H1 (cell line): ENCODE measurements at regions not wholly inside any gene's neighbourhood (a gene's known extent, or its start where the extent isn't known, plus 50 kb on each side); places are given as distances from the start of the nearest gene placed in this dataset.

Source experiments
- CTCF ChIA-PET: fragments of 300-600 bp; sonication (Branson Sonifier 250); formaldehyde crosslinking; loops from one replicate; lab custom pipeline; 2021; ENCODE audit not compliant: partially characterized antibody; lab: Charles Lee
- POLR2A ChIA-PET: fragments of 300-600 bp; sonication (Branson Sonifier 250); formaldehyde crosslinking; loops from one replicate; lab custom pipeline; 2021; ENCODE audit warnings: inconsistent platforms; ENCODE audit not compliant: partially characterized antibody; lab: Charles Lee
- DNase-seq, 2 experiments: peaks; one replicate each; pipeline versions ENCODE4 v3.0.0 to v3.0.0-alpha.2; 2010 to 2022; ENCODE audit warnings: low spot score in 2 of 2, low read depth in 1 of 2, mixed read lengths in 1 of 2
- FAIRE-seq: peaks from 2 replicates; lab custom pipeline; 2011; peaks lifted over from hg19 to GRCh38; lab: Jason Lieb, UNC
- H2AFZ ChIP-seq: 2 replicates; pipeline ENCODE4 v1.8.1; 2012; ENCODE audit warnings: low read length, inconsistent platforms
- H2AK5ac ChIP-seq: 2 replicates; pipeline ENCODE4 v1.6.1; 2013; ENCODE audit warnings: low read depth, low read length
- H2BK120ac ChIP-seq: replicated peaks from 2 replicates; pipeline ENCODE3; 2013; ENCODE audit warnings: low read depth, low read length, inconsistent platforms
- H2BK12ac ChIP-seq: 2 replicates; pipeline ENCODE4 v1.6.1; 2013; ENCODE audit warnings: low read depth, low read length
- H2BK15ac ChIP-seq: 2 replicates; pipeline ENCODE4 v1.6.1; 2013; ENCODE audit warnings: low read length
- H2BK20ac ChIP-seq: 2 replicates; pipeline ENCODE4 v1.6.1; 2013; ENCODE audit warnings: low read length
- H2BK5ac ChIP-seq: 2 replicates; pipeline ENCODE4 v1.6.1; 2013; ENCODE audit warnings: low read depth, low read length
- H3K14ac ChIP-seq: 2 replicates; pipeline ENCODE4 v1.6.1; 2013; ENCODE audit warnings: inconsistent platforms; ENCODE audit not compliant: insufficient read length
- H3K18ac ChIP-seq: 2 replicates; pipeline ENCODE4 v1.6.1; 2013; ENCODE audit warnings: low read length; ENCODE audit errors: extremely low read depth
- H3K23ac ChIP-seq: 2 replicates; pipeline ENCODE4 v1.6.1; 2013; ENCODE audit warnings: inconsistent platforms; ENCODE audit not compliant: insufficient read length
- H3K23me2 ChIP-seq: 2 replicates; pipeline ENCODE4 v1.6.1; 2013; ENCODE audit warnings: low read depth, low read length
- H3K27ac ChIP-seq: 2 replicates; pipeline ENCODE4 v1.6.1; 2011; ENCODE audit warnings: low read depth, low read length, inconsistent platforms
- H3K27me3 ChIP-seq, 4 experiments: replicated peaks in 1 of 4; 1 replicate in 1 of 4; 2 replicates in 3 of 4; pipeline versions ENCODE4 v1.6.1 to v1.8.1; 2011 to 2013; ENCODE audit warnings: low read length in 3 of 4, mild to moderate bottlenecking in 3 of 4, inconsistent platforms in 2 of 4, mixed read lengths in 2 of 4, moderate library complexity in 1 of 4; ENCODE audit not compliant: control insufficient read depth in 3 of 4, insufficient read depth in 3 of 4; ENCODE audit errors: extremely low read depth in 1 of 4
- H3K36me3 ChIP-seq, 4 experiments: 2 replicates each; pipeline versions ENCODE4 v1.6.1 to v1.8.1; 2011 to 2013; ENCODE audit warnings: mild to moderate bottlenecking in 4 of 4, low read length in 3 of 4, moderate library complexity in 2 of 4, control low read depth in 1 of 4, inconsistent platforms in 1 of 4; ENCODE audit not compliant: insufficient read depth in 4 of 4, control insufficient read depth in 2 of 4
- H3K4ac ChIP-seq: replicated peaks from 2 replicates; pipeline ENCODE3; 2013; ENCODE audit warnings: low read length, low read depth, mixed read lengths, inconsistent platforms; ENCODE audit not compliant: insufficient read length
- H3K4me1 ChIP-seq, 4 experiments: replicated peaks in 1 of 4; 1 replicate in 1 of 4; 2 replicates in 3 of 4; pipeline versions ENCODE4 v1.6.1 to v1.8.1; 2011 to 2013; ENCODE audit warnings: low read length in 3 of 4, inconsistent platforms in 2 of 4, mixed read lengths in 1 of 4; ENCODE audit not compliant: insufficient read depth in 4 of 4, control insufficient read depth in 3 of 4
- H3K4me2 ChIP-seq, 2 experiments: 2 replicates each; pipeline versions ENCODE4 v1.6.1 to v1.8.1; 2011 to 2013; ENCODE audit warnings: low read depth in 2 of 2, low read length in 2 of 2, control low read depth in 1 of 2, inconsistent platforms in 1 of 2, mild to moderate bottlenecking in 1 of 2; ENCODE audit not compliant: insufficient read depth in 1 of 2
- H3K4me3 ChIP-seq, 4 experiments: fragments of 200-600, 300-600 bp in 1 of 4; sonication (generic), shearing (Covaris generic), sonication (Bioruptor Twin) in 1 of 4; 2 replicates each; pipeline versions ENCODE4 v1.5.1 to v1.8.1; 2011 to 2016; ENCODE audit warnings: low read length in 4 of 4, low read depth in 3 of 4, control low read depth in 2 of 4, inconsistent platforms in 2 of 4, mild to moderate bottlenecking in 2 of 4, mixed read lengths in 1 of 4, moderate library complexity in 1 of 4; ENCODE audit not compliant: insufficient read depth in 2 of 4; ENCODE audit errors: extremely low read depth in 1 of 4
- H3K56ac ChIP-seq: replicated peaks from 2 replicates; pipeline ENCODE3; 2013; ENCODE audit warnings: low read depth, mild to moderate bottlenecking, mixed read lengths, low read length, inconsistent platforms; ENCODE audit not compliant: insufficient read length
- H3K79me1 ChIP-seq: 2 replicates; pipeline ENCODE4 v1.6.1; 2013; ENCODE audit warnings: low read depth, low read length, control low read depth
- H3K79me2 ChIP-seq, 2 experiments: 2 replicates each; pipeline versions ENCODE4 v1.6.1 to v1.8.1; 2012 to 2013; ENCODE audit warnings: low read length in 2 of 2, mild to moderate bottlenecking in 2 of 2, inconsistent platforms in 1 of 2; ENCODE audit not compliant: insufficient read depth in 2 of 2, control insufficient read depth in 1 of 2
- H3K9ac ChIP-seq, 4 experiments: replicated peaks in 1 of 4; 1 replicate in 1 of 4; 2 replicates in 3 of 4; pipeline versions ENCODE4 v1.6.1 to v1.8.1; 2011 to 2013; ENCODE audit warnings: low read depth in 3 of 4, low read length in 3 of 4, control low read depth in 2 of 4, mild to moderate bottlenecking in 2 of 4, moderate library complexity in 2 of 4, inconsistent platforms in 1 of 4; ENCODE audit errors: extremely low read depth in 1 of 4
- H3K9me3 ChIP-seq, 2 experiments: 2 replicates each; pipeline versions ENCODE4 v1.6.1 to v1.8.1; 2012 to 2013; ENCODE audit warnings: mild to moderate bottlenecking in 2 of 2, moderate library complexity in 2 of 2, control low read depth in 1 of 2, inconsistent platforms in 1 of 2, low read depth in 1 of 2, low read length in 1 of 2, mixed read lengths in 1 of 2; ENCODE audit not compliant: insufficient read depth in 2 of 2
- H4K20me1 ChIP-seq, 2 experiments: replicated peaks in 1 of 2; 2 replicates each; pipeline versions ENCODE3 to v1.8.1; 2011 to 2013; ENCODE audit warnings: inconsistent platforms in 2 of 2, low read length in 2 of 2, mild to moderate bottlenecking in 1 of 2; ENCODE audit not compliant: insufficient read depth in 2 of 2, control insufficient read depth in 1 of 2
- H4K5ac ChIP-seq: 2 replicates; pipeline ENCODE4 v1.6.1; 2013; ENCODE audit warnings: low read length, low read depth, mixed read lengths, inconsistent platforms; ENCODE audit not compliant: insufficient read length
- H4K8ac ChIP-seq: 2 replicates; pipeline ENCODE4 v1.8.0; 2013; ENCODE audit warnings: mild to moderate bottlenecking, moderate library complexity, low read length, inconsistent platforms; ENCODE audit not compliant: insufficient read depth; ENCODE audit errors: extremely low read depth
- H4K91ac ChIP-seq: replicated peaks from 2 replicates; pipeline ENCODE3; 2013; ENCODE audit warnings: low read length, mixed read lengths, inconsistent platforms; ENCODE audit not compliant: insufficient read length
- ATF2 ChIP-seq: IDR thresholded peaks from 2 replicates; pipeline ENCODE4 v1.6.1; 2012; ENCODE audit warnings: low read length, inconsistent platforms
- BCL11A ChIP-seq, 2 experiments: IDR thresholded peaks; one replicate each; pipeline ENCODE4 v1.6.1; 2011; ENCODE audit warnings: low read depth in 2 of 2, low read length in 2 of 2, mild to moderate bottlenecking in 2 of 2
- CHD1 ChIP-seq: IDR thresholded peaks from 2 replicates; pipeline ENCODE4 v1.6.1; 2012; ENCODE audit warnings: low read depth, low read length, improper control_type of control experiment
- CHD2 ChIP-seq: IDR thresholded peaks from 2 replicates; pipeline ENCODE4 v1.6.1; 2012; ENCODE audit warnings: low read length, improper control_type of control experiment
- FOSL1 ChIP-seq: IDR thresholded peaks from 2 replicates; pipeline ENCODE4 v1.6.1; 2011; ENCODE audit warnings: mild to moderate bottlenecking, low read depth, low read length, moderate library complexity; ENCODE audit not compliant: insufficient read depth
- GABPA ChIP-seq: IDR thresholded peaks from 2 replicates; pipeline ENCODE4 v1.6.1; 2011; ENCODE audit warnings: mild to moderate bottlenecking, low read length, moderate library complexity, borderline replicate concordance; ENCODE audit not compliant: insufficient read depth
- HDAC2 ChIP-seq, 2 experiments: fragments of 300-600 bp in 1 of 2; sonication (generic) in 1 of 2; IDR thresholded peaks; 2 replicates each; pipeline ENCODE4 v1.6.1; 2011 to 2012; ENCODE audit warnings: low read depth in 2 of 2, low read length in 2 of 2, mild to moderate bottlenecking in 2 of 2, moderate library complexity in 2 of 2, borderline replicate concordance in 1 of 2, inconsistent platforms in 1 of 2
- JUND ChIP-seq: IDR thresholded peaks from 2 replicates; pipeline ENCODE4 v1.6.1; 2011; ENCODE audit warnings: mild to moderate bottlenecking, improper control_type of control experiment, low read length
- POU5F1 ChIP-seq: IDR thresholded peaks from 2 replicates; pipeline ENCODE4 v1.6.1; 2011; ENCODE audit warnings: low read depth, mild to moderate bottlenecking, low read length, moderate library complexity
- SUZ12 ChIP-seq: fragments of 200-600 bp; sonication (generic); IDR thresholded peaks from 2 replicates; pipeline ENCODE4 v1.6.1; 2012; ENCODE audit warnings: mild to moderate bottlenecking, inconsistent platforms, low read length, moderate library complexity, mixed read lengths
- USF2 ChIP-seq: IDR thresholded peaks from 2 replicates; pipeline ENCODE4 v1.6.1; 2011; ENCODE audit warnings: low read length, improper control_type of control experiment
- ZNF274 ChIP-seq: IDR thresholded peaks from 2 replicates; pipeline ENCODE4 v1.7.0; 2012; ENCODE audit warnings: low read length, borderline replicate concordance; ENCODE audit errors: extremely low read depth

GRCh38 chr6:100240798-100241197 is 223.9 kb downstream of the SIM1 start:
- Histone ChIP-seq H3K9ac (no peak overlapping the region), H4K8ac (no peak overlapping the region), H3K4ac (no peak overlapping the region), H3K56ac (no peak overlapping the region), H3K79me2 (no peaks in the 10 kb centered on the region), H3K27me3 (peaks cover 0 to 1% (median 0%) of the 10 kb centered on the region in 4 experiments; a peak in 1 of 7 replicates), H2BK12ac (no peak overlapping the region), H3K79me1 (no peaks in the 10 kb centered on the region), H3K23ac (no peak overlapping the region), H2BK120ac (no peak overlapping the region), H2BK5ac (no peak overlapping the region), H3K27ac (no peak overlapping the region), H3K4me3 (no peak overlapping the region), H2AFZ (no peak overlapping the region), H3K36me3 (no peaks in the 10 kb centered on the region), H2AK5ac (no peak overlapping the region), H3K18ac (no peak overlapping the region), H3K4me2 (no peak overlapping the region), H3K9me3 (no peaks in the 10 kb centered on the region), H2BK20ac (no peak overlapping the region), H2BK15ac (no peak overlapping the region), H3K4me1 (peaks cover 0 to 3% (median 2%) of the 10 kb centered on the region in 4 experiments; a peak in 2 of 7 replicates), H3K14ac (no peak overlapping the region), H4K20me1 (no peaks in the 10 kb centered on the region), H3K23me2 (no peaks in the 10 kb centered on the region), H4K5ac (no peak overlapping the region), H4K91ac (no peak overlapping the region)
- no peak for TF ChIP-seq JUND
- no peak for TF ChIP-seq GABPA
- no peak for TF ChIP-seq POU5F1
- TF ChIP-seq ATF2 = no peak
- TF ChIP-seq CHD2 = no peak
- no peak for TF ChIP-seq HDAC2 (IDR thresholded peaks at IDR 0.05; ENCODE audit: borderline replicate concordance in 1 of 2, low read depth in 2 of 2, low read length in 2 of 2)
- no peak for TF ChIP-seq ZNF274
- no peak for TF ChIP-seq BCL11A (IDR thresholded peaks at IDR 0.05; ENCODE audit: low read depth in 2 of 2, low read length in 2 of 2)
- no peak for TF ChIP-seq USF2
- no peak for TF ChIP-seq FOSL1
- TF ChIP-seq SUZ12 = no peak
- TF ChIP-seq CHD1 = no peak
- FAIRE-seq (no peak), DNase-seq (no peak)
- ChIA-PET CTCF (interaction anchor here (1.1 kb wide), 1 partner anchor 107 kb away, joined by 3 read pairs; no protein-coding TSS in a partner anchor), POLR2A (no interaction called here)
